SK-N-SH (cell line): ENCODE measurements at regions not wholly inside any gene's neighbourhood (a gene's known extent, or its start where the extent isn't known, plus 50 kb on each side); places are given as distances from the start of the nearest gene placed in this dataset.

Experiments
- CTCF ChIA-PET: fragments of 300-600, 350-600 bp; formaldehyde crosslinking; extraction: SDS; loops from one replicate; lab custom pipeline; 2021; lab: Yijun Ruan, JAX
- POLR2A ChIA-PET: fragments of 350-600 bp; sonication (Branson Sonifier 250); formaldehyde crosslinking; extraction: SDS; loops from one replicate; lab custom pipeline; 2020; ENCODE audit warnings: antibody characterized with exemption, inconsistent platforms; lab: Yijun Ruan, JAX
- DNase-seq: peaks from one replicate; pipeline ENCODE4 v3.0.0; 2012
- H2AFZ ChIP-seq: fragments of 200-600 bp; sonication (generic); 2 replicates; pipeline ENCODE4 v1.8.1; 2016; ENCODE audit warnings: antibody characterized with exemption, mild to moderate bottlenecking, low read depth
- H3F3A ChIP-seq: fragments of 200-600 bp; sonication (generic); replicated peaks from 2 replicates; pipeline ENCODE3; 2016; ENCODE audit warnings: antibody characterized with exemption, mild to moderate bottlenecking; ENCODE audit not compliant: insufficient read depth
- H3K27ac ChIP-seq, 2 experiments: fragments of 200-500 bp in 1 of 2; fragments of 200-600 bp in 1 of 2; sonication (Bioruptor generic) in 1 of 2; sonication (generic), shearing (Covaris generic) in 1 of 2; 2 replicates each; pipeline versions ENCODE4 v1.5.1 to v1.6.1; 2014 to 2016; ENCODE audit warnings: low read depth in 2 of 2, inconsistent platforms in 1 of 2, low read length in 1 of 2, mild to moderate bottlenecking in 1 of 2, mixed read lengths in 1 of 2
- H3K27me3 ChIP-seq: fragments of 200-600 bp; sonication (generic), shearing (Covaris generic); 2 replicates; pipeline ENCODE4 v1.6.1; 2016; ENCODE audit warnings: mixed run types; ENCODE audit not compliant: insufficient read depth
- H3K36me3 ChIP-seq, 2 experiments: fragments of 200-500 bp in 1 of 2; fragments of 200-600 bp in 1 of 2; sonication (Bioruptor generic) in 1 of 2; sonication (generic) in 1 of 2; replicated peaks in 1 of 2; 2 replicates each; pipeline versions ENCODE3 to v1.5.1; 2014 to 2016; ENCODE audit warnings: low read length in 1 of 2, mild to moderate bottlenecking in 1 of 2; ENCODE audit not compliant: insufficient read depth in 2 of 2, control insufficient read depth in 1 of 2
- H3K4me1 ChIP-seq, 2 experiments: fragments of 200-500 bp in 1 of 2; fragments of 200-600 bp in 1 of 2; sonication (Bioruptor generic) in 1 of 2; sonication (generic), shearing (Covaris generic) in 1 of 2; 2 replicates each; pipeline versions ENCODE4 v1.5.1 to v1.6.1; 2014 to 2016; ENCODE audit warnings: low read depth in 1 of 2, low read length in 1 of 2, mixed run types in 1 of 2; ENCODE audit not compliant: insufficient read depth in 2 of 2, control insufficient read depth in 1 of 2
- H3K4me2 ChIP-seq: fragments of 200-600 bp; sonication (generic), shearing (Covaris generic); 2 replicates; pipeline ENCODE4 v1.6.1; 2017; ENCODE audit warnings: mixed run types
- H3K4me3 ChIP-seq, 2 experiments: fragments of 200-500 bp in 1 of 2; fragments of 200-600 bp in 1 of 2; sonication (Bioruptor generic) in 1 of 2; sonication (generic), shearing (Covaris generic) in 1 of 2; 2 replicates each; pipeline versions ENCODE4 v1.5.1 to v1.8.1; 2014 to 2016; ENCODE audit warnings: low read depth in 2 of 2, inconsistent platforms in 1 of 2, low read length in 1 of 2, mild to moderate bottlenecking in 1 of 2, mixed read lengths in 1 of 2, moderate library complexity in 1 of 2
- H3K79me2 ChIP-seq: fragments of 200-600 bp; sonication (generic); 2 replicates; pipeline ENCODE4 v1.8.1; 2017; ENCODE audit warnings: mild to moderate bottlenecking; ENCODE audit not compliant: insufficient read depth
- H3K9ac ChIP-seq: fragments of 200-600 bp; sonication (generic); 2 replicates; pipeline ENCODE4 v1.6.1; 2017; ENCODE audit warnings: mixed run types
- H3K9me2 ChIP-seq: fragments of 200-600 bp; sonication (generic); 2 replicates; pipeline ENCODE4 v1.6.1; 2017; ENCODE audit warnings: mixed run types
- H3K9me3 ChIP-seq: fragments of 200-600 bp; sonication (generic); 2 replicates; pipeline ENCODE4 v1.6.1; 2017; ENCODE audit warnings: mixed run types, mild to moderate bottlenecking, moderate library complexity
- H4K20me1 ChIP-seq: fragments of 200-600 bp; sonication (generic); 2 replicates; pipeline ENCODE4 v1.6.1; 2017; ENCODE audit warnings: mild to moderate bottlenecking, mixed run types; ENCODE audit not compliant: insufficient read depth
- ELF1 ChIP-seq: IDR thresholded peaks from 2 replicates; pipeline ENCODE4 v1.4.0; 2012
- EP300 ChIP-seq, 2 experiments: IDR thresholded peaks; 2 replicates each; pipeline versions ENCODE4 v1.4.0 to v1.6.1; 2012; ENCODE audit warnings: borderline replicate concordance in 1 of 2, low read depth in 1 of 2, low read length in 1 of 2
- FOSL2 ChIP-seq: IDR thresholded peaks from 2 replicates; pipeline ENCODE4 v1.4.0; 2012; ENCODE audit warnings: low read depth, mild to moderate bottlenecking, moderate library complexity, borderline replicate concordance
- FOXJ3 ChIP-seq: sonication (generic); formaldehyde crosslinking; IDR thresholded peaks from 2 replicates; pipeline ENCODE4 v1.5.1; 2020; ENCODE audit warnings: mild to moderate bottlenecking, missing genetic modification reagents
- GATA2 ChIP-seq: sonication (generic); formaldehyde crosslinking; IDR thresholded peaks from 2 replicates; pipeline ENCODE4 v1.5.0; 2020; ENCODE audit warnings: mild to moderate bottlenecking, missing genetic modification reagents
- JUND ChIP-seq: IDR thresholded peaks from 2 replicates; pipeline ENCODE4 v1.4.0; 2012
- MXI1 ChIP-seq: IDR thresholded peaks from 2 replicates; pipeline ENCODE4 v1.6.1; 2012; ENCODE audit warnings: mild to moderate bottlenecking, low read depth, low read length, improper control_type of control experiment
- RAD21 ChIP-seq: IDR thresholded peaks from 2 replicates; pipeline ENCODE4 v1.6.1; 2012; ENCODE audit warnings: mild to moderate bottlenecking, low read length
- RCOR1 ChIP-seq: fragments of 150-350 bp; IDR thresholded peaks from 2 replicates; pipeline ENCODE4 v1.6.1; 2017; ENCODE audit warnings: antibody characterized with exemption, low read length
- RFX5 ChIP-seq: IDR thresholded peaks from 2 replicates; pipeline ENCODE4 v1.6.1; 2012; ENCODE audit warnings: mild to moderate bottlenecking, improper control_type of control experiment, low read length
- RXRA ChIP-seq: IDR thresholded peaks from 2 replicates; pipeline ENCODE4 v1.4.0; 2012; ENCODE audit warnings: low read depth, mild to moderate bottlenecking, borderline replicate concordance
- SIN3A ChIP-seq: IDR thresholded peaks from 2 replicates; pipeline ENCODE4 v1.6.1; 2012; ENCODE audit warnings: low read depth, mild to moderate bottlenecking, low read length, moderate library complexity, borderline replicate concordance
- SMC3 ChIP-seq: IDR thresholded peaks from 2 replicates; pipeline ENCODE4 v1.6.1; 2012; ENCODE audit warnings: low read depth, low read length, improper control_type of control experiment
- TAF1 ChIP-seq: IDR thresholded peaks from 2 replicates; pipeline ENCODE4 v1.6.1; 2012; ENCODE audit warnings: low read depth, mild to moderate bottlenecking, low read length, moderate library complexity, borderline replicate concordance
- WGBS: methylation state at CpG from one replicate; pipeline ENCODE4 v1.1.6; 2017; ENCODE audit warnings: low lambda C conversion rate; 5-methylcytosine and 5-hydroxymethylcytosine counted together
- TF ChIP-seq, protein P1 (sequence below): IDR thresholded peaks from 2 replicates; pipeline ENCODE4 v1.4.0; 2012; ENCODE audit warnings: low read depth
- TF ChIP-seq, protein P2 (sequence below): fragments of 200-600 bp; sonication (generic); IDR thresholded peaks from 2 replicates; pipeline ENCODE4 v1.6.1; 2017; ENCODE audit warnings: antibody characterized with exemption, mild to moderate bottlenecking, moderate library complexity
- TF ChIP-seq, protein P3 (sequence below): IDR thresholded peaks from 2 replicates; pipeline ENCODE4 v1.4.0; 2012; ENCODE audit warnings: low read depth, borderline replicate concordance
- TF ChIP-seq, protein P4 (sequence below): IDR thresholded peaks from 2 replicates; pipeline ENCODE4 v1.4.0; 2012; ENCODE audit warnings: low read depth, borderline replicate concordance

DNA sequence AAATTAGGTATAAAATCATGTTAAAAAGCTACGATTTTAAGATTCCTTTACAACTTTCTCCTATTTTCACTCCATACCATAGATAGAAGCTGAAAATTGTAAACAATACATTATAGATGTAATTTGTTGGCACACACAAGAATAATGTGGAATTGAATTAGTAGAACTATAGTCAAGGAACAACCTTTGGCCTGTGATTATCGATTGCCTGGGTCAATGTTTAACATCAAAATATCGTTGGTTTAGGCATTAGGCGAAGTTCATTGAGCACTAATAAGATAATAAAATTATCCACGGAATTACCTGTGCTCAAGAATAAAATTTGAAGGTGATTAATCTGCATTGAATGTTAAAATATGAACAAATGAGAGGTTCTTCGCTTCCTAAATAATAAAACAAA lies 455.1 kb upstream of the ZP4 start:
- Histone ChIP-seq H3K36me3 (no peaks in the 10 kb centered on the region), H3K9ac (no peak overlapping the region), H3K4me1 (peaks cover 0 to 2% of the 10 kb centered on the region in 2 experiments; a peak in 1 of 4 replicates), H3F3A (no peaks in the 10 kb centered on the region), H3K27me3 (no peaks in the 10 kb centered on the region), H3K9me2 (peaks cover 3% of the 10 kb centered on the region; the same call in 1 of the 2 replicates), H3K27ac (no peak overlapping the region), H3K4me3 (no peak overlapping the region), H4K20me1 (no peaks in the 10 kb centered on the region), H3K4me2 (no peak overlapping the region), H2AFZ (no peak overlapping the region), H3K9me3 (no peaks in the 10 kb centered on the region), H3K79me2 (no peaks in the 10 kb centered on the region)
- CTCF ChIA-PET = no interaction called here
- POLR2A ChIA-PET = no interaction called here
- DNase-seq = no peak
- WGBS = 38% methylated on average over 6 of the region's 6 CpGs
- TF ChIP-seq, protein P1, sequence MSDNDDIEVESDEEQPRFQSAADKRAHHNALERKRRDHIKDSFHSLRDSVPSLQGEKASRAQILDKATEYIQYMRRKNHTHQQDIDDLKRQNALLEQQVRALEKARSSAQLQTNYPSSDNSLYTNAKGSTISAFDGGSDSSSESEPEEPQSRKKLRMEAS = no peak
- TF ChIP-seq RAD21 (no peak), MXI1 (no peak), FOXJ3 (no peak), RFX5 (no peak), GATA2 (CRISPR knock-in tag) (no peak), SIN3A (no peak), RXRA (no peak), ELF1 (no peak), EP300 (IDR thresholded peaks at IDR 0.05; ENCODE audit: borderline replicate concordance in 1 of 2, low read depth in 1 of 2, low read length in 1 of 2) (no peak), SMC3 (no peak), JUND (no peak), TAF1 (no peak), FOSL2 (no peak)
- TF ChIP-seq, protein P2, sequence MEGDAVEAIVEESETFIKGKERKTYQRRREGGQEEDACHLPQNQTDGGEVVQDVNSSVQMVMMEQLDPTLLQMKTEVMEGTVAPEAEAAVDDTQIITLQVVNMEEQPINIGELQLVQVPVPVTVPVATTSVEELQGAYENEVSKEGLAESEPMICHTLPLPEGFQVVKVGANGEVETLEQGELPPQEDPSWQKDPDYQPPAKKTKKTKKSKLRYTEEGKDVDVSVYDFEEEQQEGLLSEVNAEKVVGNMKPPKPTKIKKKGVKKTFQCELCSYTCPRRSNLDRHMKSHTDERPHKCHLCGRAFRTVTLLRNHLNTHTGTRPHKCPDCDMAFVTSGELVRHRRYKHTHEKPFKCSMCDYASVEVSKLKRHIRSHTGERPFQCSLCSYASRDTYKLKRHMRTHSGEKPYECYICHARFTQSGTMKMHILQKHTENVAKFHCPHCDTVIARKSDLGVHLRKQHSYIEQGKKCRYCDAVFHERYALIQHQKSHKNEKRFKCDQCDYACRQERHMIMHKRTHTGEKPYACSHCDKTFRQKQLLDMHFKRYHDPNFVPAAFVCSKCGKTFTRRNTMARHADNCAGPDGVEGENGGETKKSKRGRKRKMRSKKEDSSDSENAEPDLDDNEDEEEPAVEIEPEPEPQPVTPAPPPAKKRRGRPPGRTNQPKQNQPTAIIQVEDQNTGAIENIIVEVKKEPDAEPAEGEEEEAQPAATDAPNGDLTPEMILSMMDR = no peak
- TF ChIP-seq, protein P3, sequence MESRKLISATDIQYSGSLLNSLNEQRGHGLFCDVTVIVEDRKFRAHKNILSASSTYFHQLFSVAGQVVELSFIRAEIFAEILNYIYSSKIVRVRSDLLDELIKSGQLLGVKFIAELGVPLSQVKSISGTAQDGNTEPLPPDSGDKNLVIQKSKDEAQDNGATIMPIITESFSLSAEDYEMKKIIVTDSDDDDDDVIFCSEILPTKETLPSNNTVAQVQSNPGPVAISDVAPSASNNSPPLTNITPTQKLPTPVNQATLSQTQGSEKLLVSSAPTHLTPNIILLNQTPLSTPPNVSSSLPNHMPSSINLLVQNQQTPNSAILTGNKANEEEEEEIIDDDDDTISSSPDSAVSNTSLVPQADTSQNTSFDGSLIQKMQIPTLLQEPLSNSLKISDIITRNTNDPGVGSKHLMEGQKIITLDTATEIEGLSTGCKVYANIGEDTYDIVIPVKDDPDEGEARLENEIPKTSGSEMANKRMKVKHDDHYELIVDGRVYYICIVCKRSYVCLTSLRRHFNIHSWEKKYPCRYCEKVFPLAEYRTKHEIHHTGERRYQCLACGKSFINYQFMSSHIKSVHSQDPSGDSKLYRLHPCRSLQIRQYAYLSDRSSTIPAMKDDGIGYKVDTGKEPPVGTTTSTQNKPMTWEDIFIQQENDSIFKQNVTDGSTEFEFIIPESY = no peak
- TF ChIP-seq, all 33 proteins: peak for 0

DNA sequence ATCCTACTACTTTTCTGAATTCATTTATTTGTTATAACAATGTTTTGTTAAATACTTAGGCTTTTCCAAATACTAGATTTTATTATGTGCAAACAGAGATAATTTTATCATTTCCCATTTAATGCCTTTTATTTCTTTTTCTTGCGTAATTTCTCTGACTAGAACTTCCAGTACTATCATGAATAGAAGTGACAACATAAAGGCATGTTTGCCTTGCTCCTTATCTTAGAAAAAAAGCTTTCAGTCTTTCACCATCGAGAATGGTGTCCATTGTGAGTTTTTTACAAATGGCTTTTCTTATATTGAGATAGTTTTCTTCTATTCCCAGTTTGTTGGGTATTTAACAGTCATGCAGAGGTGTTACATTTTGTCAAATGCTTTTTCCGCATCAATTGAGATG lies 453.1 kb upstream of the ZP4 start:
- H3K4me2 ChIP-seq = no peak overlapping the region
- H2AFZ ChIP-seq = no peak overlapping the region
- no peaks in the 10 kb centered on the region for H3K36me3 ChIP-seq
- TF ChIP-seq, protein P1 = no peak
- no peak for TF ChIP-seq JUND
- no peak for TF ChIP-seq MXI1
- TF ChIP-seq RAD21 = no peak
- TF ChIP-seq, protein P4, sequence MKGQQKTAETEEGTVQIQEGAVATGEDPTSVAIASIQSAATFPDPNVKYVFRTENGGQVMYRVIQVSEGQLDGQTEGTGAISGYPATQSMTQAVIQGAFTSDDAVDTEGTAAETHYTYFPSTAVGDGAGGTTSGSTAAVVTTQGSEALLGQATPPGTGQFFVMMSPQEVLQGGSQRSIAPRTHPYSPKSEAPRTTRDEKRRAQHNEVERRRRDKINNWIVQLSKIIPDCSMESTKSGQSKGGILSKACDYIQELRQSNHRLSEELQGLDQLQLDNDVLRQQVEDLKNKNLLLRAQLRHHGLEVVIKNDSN = no peak
- TF ChIP-seq RCOR1 = no peak
- H3F3A ChIP-seq = no peaks in the 10 kb centered on the region
- no peak overlapping the region for H3K27ac ChIP-seq
- WGBS = 58% methylated on average over 3 of the region's 3 CpGs
- no peak overlapping the region for H3K9ac ChIP-seq
- no peaks in the 10 kb centered on the region for H3K79me2 ChIP-seq
- no peak overlapping the region for H3K4me3 ChIP-seq
- DNase-seq = no peak
- ChIA-PET POLR2A (no interaction called here), CTCF (no interaction called here)
- H3K9me3 ChIP-seq = no peaks in the 10 kb centered on the region
- H3K4me1 ChIP-seq = no peaks in the 10 kb centered on the region
- H3K9me2 ChIP-seq = peaks cover 3% of the 10 kb centered on the region; the same call in 1 of the 2 replicates
- H4K20me1 ChIP-seq = no peaks in the 10 kb centered on the region
- H3K27me3 ChIP-seq = no peaks in the 10 kb centered on the region
